Skeletal muscle tissue (tissue), 3 donors: ENCODE measurements at regions not wholly inside any gene's neighbourhood (a gene's known extent, or its start where the extent isn't known, plus 50 kb on each side); places are given as distances from the start of the nearest gene placed in this dataset.

ENCODE experiments used
- H3K27ac ChIP-seq: one replicate; pipeline ENCODE4 v1.7.0; 2013; ENCODE audit warnings: mild to moderate bottlenecking, low read depth, low read length, inconsistent platforms
- H3K27me3 ChIP-seq, 3 donors: one replicate each; pipeline ENCODE4 v1.7.0; 2013; ENCODE audit warnings: low read length in 3 of 3; ENCODE audit not compliant: control insufficient read depth in 3 of 3, insufficient read depth in 3 of 3
- H3K36me3 ChIP-seq, 3 donors: one replicate each; pipeline ENCODE4 v1.7.0; 2013; ENCODE audit warnings: low read length in 3 of 3; ENCODE audit not compliant: control insufficient read depth in 3 of 3, insufficient read depth in 3 of 3
- H3K4me1 ChIP-seq, 3 donors: one replicate each; pipeline ENCODE4 v1.7.0; 2013; ENCODE audit warnings: low read length in 3 of 3, mild to moderate bottlenecking in 3 of 3; ENCODE audit not compliant: control insufficient read depth in 3 of 3, insufficient read depth in 3 of 3
- H3K4me3 ChIP-seq, 3 donors: one replicate each; pipeline ENCODE4 v1.7.0; 2013; ENCODE audit warnings: low read length in 3 of 3
- H3K9ac ChIP-seq, 3 donors: one replicate each; pipeline ENCODE4 v1.7.0; 2013; ENCODE audit warnings: low read length in 3 of 3, mild to moderate bottlenecking in 3 of 3, moderate library complexity in 2 of 3, low read depth in 1 of 3
- H3K9me3 ChIP-seq, 3 donors: one replicate each; pipeline ENCODE4 v1.7.0; 2013; ENCODE audit warnings: low read length in 3 of 3; ENCODE audit not compliant: control insufficient read depth in 3 of 3
- donor health status: Osteomylitis.

GRCh38 chr6:16001158-16001557 is 127.7 kb upstream of the MYLIP start:
- Histone ChIP-seq H3K27ac (no peak overlapping the region), H3K9me3 (no peaks in the 10 kb centered on the region), H3K9ac (no peak overlapping the region), H3K36me3 (no peaks in the 10 kb centered on the region), H3K27me3 (no peaks in the 10 kb centered on the region), H3K4me3 (no peak overlapping the region), H3K4me1 (peaks cover 10 to 12% (median 12%) of the 10 kb centered on the region in 3 donors)

- Histone ChIP-seq H3K27me3 (no peaks in the 10 kb centered on the region), H3K9ac (no peak overlapping the region), H3K4me3 (no peak overlapping the region), H3K4me1 (no peaks in the 10 kb centered on the region), H3K27ac (no peak overlapping the region), H3K9me3 (no peaks in the 10 kb centered on the region), H3K36me3 (no peaks in the 10 kb centered on the region)
Measured at GRCh38 chr6:15999201-15999600, 129.7 kb upstream of the MYLIP start.

- no peak overlapping the region for H3K9ac ChIP-seq
- no peak overlapping the region for H3K27ac ChIP-seq
- no peaks in the 10 kb centered on the region for H3K9me3 ChIP-seq
- no peaks in the 10 kb centered on the region for H3K27me3 ChIP-seq
- H3K4me3 ChIP-seq = no peak overlapping the region
- H3K4me1 ChIP-seq = no peaks in the 10 kb centered on the region
- no peaks in the 10 kb centered on the region for H3K36me3 ChIP-seq
Measured at GRCh38 chr6:15997586-15998388, 131.1 kb upstream of the MYLIP start.

GRCh38 chr6:15996030-15996429 is 132.9 kb upstream of the MYLIP start:
- H3K4me1 ChIP-seq = no peaks in the 10 kb centered on the region
- H3K9me3 ChIP-seq = no peaks in the 10 kb centered on the region
- H3K9ac ChIP-seq = no peak overlapping the region
- H3K27ac ChIP-seq = no peak overlapping the region
- H3K4me3 ChIP-seq = no peak overlapping the region
- no peaks in the 10 kb centered on the region for H3K36me3 ChIP-seq
- H3K27me3 ChIP-seq = no peaks in the 10 kb centered on the region

GRCh38 chr6:15995493-15995892 is 133.4 kb upstream of the MYLIP start:
- Histone ChIP-seq H3K4me1 (no peaks in the 10 kb centered on the region), H3K9me3 (no peaks in the 10 kb centered on the region), H3K36me3 (no peaks in the 10 kb centered on the region), H3K9ac (no peak overlapping the region), H3K27ac (no peak overlapping the region), H3K4me3 (no peak overlapping the region), H3K27me3 (no peaks in the 10 kb centered on the region)

GRCh38 chr6:15994814-15995459 is 133.9 kb upstream of the MYLIP start:
- Histone ChIP-seq H3K27ac (no peak overlapping the region), H3K27me3 (no peaks in the 10 kb centered on the region), H3K4me1 (no peaks in the 10 kb centered on the region), H3K36me3 (no peaks in the 10 kb centered on the region), H3K4me3 (no peak overlapping the region), H3K9ac (no peak overlapping the region), H3K9me3 (no peaks in the 10 kb centered on the region)

- Histone ChIP-seq H3K9ac (no peak overlapping the region), H3K9me3 (no peaks in the 10 kb centered on the region), H3K4me3 (no peak overlapping the region), H3K4me1 (no peaks in the 10 kb centered on the region), H3K36me3 (no peaks in the 10 kb centered on the region), H3K27ac (no peak overlapping the region), H3K27me3 (no peaks in the 10 kb centered on the region)
Measured at GRCh38 chr6:15993716-15994228, 135.1 kb upstream of the MYLIP start.

GRCh38 chr6:15990179-15990578 is 138.7 kb upstream of the MYLIP start:
- H3K36me3 ChIP-seq = no peaks in the 10 kb centered on the region
- H3K27ac ChIP-seq = no peak overlapping the region
- no peak overlapping the region for H3K4me3 ChIP-seq
- no peaks in the 10 kb centered on the region for H3K9me3 ChIP-seq
- H3K9ac ChIP-seq = no peak overlapping the region
- H3K4me1 ChIP-seq = no peaks in the 10 kb centered on the region
- H3K27me3 ChIP-seq = no peaks in the 10 kb centered on the region

- Histone ChIP-seq H3K36me3 (no peaks in the 10 kb centered on the region), H3K4me3 (no peak overlapping the region), H3K4me1 (no peaks in the 10 kb centered on the region), H3K27ac (no peak overlapping the region), H3K9ac (no peak overlapping the region), H3K27me3 (no peaks in the 10 kb centered on the region), H3K9me3 (no peaks in the 10 kb centered on the region)
Measured at GRCh38 chr6:15989397-15989796, 139.5 kb upstream of the MYLIP start.

- no peaks in the 10 kb centered on the region for H3K4me1 ChIP-seq
- H3K9ac ChIP-seq = no peak overlapping the region
- no peak overlapping the region for H3K27ac ChIP-seq
- H3K4me3 ChIP-seq = no peak overlapping the region
- no peaks in the 10 kb centered on the region for H3K36me3 ChIP-seq
- H3K9me3 ChIP-seq = no peaks in the 10 kb centered on the region
- no peaks in the 10 kb centered on the region for H3K27me3 ChIP-seq
Measured at GRCh38 chr6:15987569-15987968, 141.3 kb upstream of the MYLIP start.
